GM19395 (cell line): ENCODE measurements at regions not wholly inside any gene's neighbourhood (a gene's known extent, or its start where the extent isn't known, plus 50 kb on each side); places are given as distances from the start of the nearest gene placed in this dataset.

ENCODE experiments used
- ATAC-seq: cut with Tn5 transposase; IDR thresholded peaks from one replicate; pipeline ENCODE4 v1.9.1; 2021; ENCODE audit warnings: mild to moderate bottlenecking, moderate library complexity; ENCODE audit not compliant: unreplicated experiment

DNA sequence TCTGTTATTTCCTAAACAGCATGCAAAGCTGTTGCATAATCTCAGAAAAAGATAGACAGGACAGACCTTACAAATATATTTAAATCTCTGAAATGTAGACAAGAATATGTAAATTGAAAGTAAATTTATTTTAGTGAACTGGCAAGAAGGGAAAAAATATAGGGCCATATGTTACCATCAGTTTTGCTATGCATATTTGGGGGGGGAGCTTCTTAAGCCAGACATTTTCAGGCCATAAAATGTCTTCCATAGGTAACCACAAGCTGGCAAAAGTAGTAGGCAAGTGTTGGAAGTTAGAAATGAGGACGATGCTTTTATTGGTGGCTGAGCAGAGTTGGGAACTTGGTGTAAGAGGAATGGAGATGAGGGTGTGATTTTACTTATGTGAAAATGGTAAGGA lies 272.0 kb upstream of the CXXC4 start:
- ATAC-seq: no peak

DNA sequence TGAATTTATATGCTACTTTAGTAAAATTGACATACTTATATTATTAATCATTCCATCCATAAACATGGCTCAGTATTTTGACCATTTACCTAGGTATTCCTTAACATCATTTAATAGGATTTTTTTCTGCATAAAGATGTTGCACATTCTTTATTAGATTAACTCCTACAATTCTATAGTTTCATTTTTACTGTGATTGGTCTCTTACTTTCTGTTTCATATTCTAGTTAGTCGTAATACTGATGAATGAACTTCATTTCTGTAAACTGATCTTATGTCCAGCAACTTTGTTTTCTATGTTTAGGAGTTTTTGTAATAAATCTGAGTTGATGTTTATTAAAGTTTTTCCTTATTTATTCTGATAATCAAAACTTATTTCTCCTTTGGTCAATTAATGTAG lies 278.2 kb upstream of the CXXC4 start:
- ATAC-seq: peak; percentile 83

DNA sequence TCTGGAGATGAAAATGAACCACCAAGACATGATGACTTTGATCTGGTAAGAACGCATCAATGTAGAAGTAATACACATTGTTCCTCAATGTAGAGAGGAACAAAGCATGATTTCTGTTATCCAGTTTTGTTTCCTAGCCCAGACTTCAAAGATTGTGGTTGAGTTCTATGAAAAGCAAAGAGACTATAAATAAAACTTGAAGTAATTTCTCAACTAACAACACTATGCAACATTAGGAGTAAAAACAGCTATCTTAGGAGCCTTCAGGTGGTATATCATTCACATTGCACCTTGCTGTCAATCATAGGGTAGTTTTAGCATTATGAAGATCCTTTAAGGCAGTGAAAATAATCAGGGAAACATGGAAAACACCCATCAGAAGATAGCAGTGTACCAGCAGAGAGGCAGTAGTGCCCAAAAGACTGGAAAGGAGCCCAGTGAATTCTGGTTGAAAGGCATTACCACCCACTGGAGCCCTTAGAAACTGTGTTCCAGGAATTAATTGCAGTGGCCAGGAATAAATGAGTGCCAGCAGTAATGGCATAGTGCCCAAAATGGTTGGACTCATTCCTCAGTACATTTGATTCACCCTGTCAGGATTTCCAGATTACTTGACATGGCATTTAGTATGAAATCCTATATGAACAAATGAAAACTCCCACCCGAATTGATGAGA lies 300.7 kb upstream of the CXXC4 start:
- ATAC-seq: peak; percentile 57

DNA sequence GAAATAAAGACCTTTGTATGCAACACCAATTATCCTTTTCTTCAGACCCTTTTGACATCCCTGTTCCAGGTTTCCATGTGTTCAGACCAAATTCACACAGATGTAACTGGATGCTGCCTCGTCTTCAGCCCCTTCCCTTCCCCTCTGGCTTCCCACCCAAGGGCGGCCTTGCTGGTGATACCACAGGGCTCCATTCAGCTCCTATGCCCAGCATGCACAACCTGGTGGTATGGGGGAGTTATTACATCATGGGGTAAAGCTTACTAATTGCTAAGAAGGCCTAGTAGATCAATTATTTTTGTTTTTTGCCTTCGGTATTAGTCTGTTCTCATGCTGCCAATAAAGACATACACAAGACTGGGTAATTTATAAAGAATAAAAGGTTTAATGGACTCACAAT lies 317.0 kb upstream of the CXXC4 start:
- ATAC-seq: no peak

DNA sequence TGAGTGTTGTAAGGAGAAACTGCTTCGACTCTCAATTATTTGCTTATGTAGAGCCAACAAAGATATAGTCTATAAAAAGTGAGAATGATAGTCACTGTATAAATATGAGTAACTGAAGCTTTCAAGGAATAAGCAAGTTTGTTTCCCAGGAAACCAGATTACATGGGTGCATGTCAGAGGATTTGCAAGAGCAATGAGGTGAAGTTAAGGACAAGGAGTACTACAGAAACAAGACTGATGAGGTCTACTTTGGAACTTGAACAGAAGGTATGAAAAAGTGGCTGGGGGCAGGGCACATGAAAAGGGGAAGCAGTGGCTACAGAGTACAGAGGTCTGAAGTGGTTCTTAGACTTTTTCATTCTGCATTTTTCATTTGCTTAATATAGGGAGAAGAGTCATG lies 321.0 kb upstream of the CXXC4 start:
- peak; percentile 75 for ATAC-seq

DNA sequence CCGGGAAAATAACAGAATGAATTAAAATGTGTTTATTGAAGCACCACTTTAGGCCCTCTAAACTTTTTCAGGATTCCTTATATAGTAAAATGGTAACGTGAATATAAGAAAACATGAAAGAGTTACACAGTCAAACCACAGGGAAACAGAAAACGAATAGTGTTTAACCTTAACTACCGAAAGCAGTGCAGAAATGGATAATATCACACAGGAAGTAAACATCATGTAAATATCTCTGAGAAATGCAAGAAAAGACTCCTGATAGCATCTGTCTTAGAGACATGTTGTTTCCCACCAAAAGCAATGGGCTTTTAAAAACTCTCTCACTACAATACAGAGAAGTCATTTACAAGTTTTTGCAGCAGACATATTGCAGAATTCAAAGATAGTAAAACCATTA lies 323.9 kb upstream of the CXXC4 start:
- peak; percentile 65 for ATAC-seq

DNA sequence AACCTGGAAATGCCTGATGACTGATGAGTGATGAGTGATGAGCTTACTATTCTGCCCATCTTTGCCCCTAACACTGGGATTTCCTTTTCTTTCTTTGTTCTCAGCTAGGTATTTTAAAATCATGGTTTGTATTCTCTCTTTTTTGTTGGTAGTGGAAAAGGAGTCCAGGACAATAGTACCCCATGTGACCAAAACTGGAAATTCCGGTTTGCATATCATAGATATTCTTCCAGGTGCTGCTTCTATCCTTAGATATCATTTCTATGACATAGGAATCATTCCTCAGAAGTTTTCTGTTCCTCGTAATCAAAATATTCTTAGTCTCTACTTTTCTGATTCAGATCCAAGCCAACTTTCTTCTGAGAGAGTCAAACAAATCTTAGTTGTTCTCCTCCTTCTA lies 320.5 kb upstream of the TET2 start:
- no peak for ATAC-seq

DNA sequence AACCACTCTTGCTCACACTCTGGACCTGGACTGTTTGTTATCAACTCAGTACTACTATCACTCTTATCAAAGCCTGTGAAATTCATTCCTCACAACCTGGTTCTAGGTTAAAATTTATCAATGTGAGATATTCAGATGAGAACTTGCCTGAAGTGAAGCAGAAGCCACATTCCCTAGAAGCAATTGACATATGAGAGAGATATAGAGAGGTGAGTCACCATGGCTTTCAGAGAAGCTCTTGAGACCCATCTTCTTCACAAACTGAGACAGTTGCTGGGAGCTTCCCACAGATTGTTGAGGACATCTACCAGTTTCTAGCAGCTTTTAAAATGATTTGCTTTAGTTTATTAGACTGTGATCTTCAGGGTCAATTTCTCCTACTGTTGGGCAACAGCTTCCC lies 316.9 kb upstream of the TET2 start:
- ATAC-seq: no peak

DNA sequence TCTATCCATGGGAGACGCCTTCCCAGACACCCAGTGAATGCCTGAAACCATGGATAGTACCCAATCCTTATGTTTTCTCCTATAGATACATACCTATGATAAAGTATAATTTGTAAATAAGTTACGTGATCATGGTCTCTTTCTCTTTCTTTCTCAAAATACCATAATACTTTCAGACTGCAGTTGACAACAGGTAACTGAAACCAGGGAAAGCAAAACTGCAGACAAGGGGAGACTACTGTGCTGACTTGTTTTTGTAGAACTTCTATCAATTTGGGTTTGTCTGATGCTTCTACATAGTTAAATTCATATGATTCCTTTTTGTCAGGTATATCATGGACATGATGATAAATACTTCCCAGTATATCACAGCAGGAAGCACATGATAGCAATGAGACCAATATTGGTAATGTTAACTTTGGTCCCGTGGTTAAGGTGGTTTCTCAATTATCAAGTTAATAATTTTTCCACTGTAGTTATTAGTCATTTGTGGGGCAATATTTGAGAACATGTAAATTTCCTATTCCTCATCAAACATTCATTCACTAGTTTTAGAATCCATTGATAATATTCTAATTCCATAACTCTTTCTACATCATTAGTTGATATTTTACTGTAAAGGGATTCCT lies 298.0 kb upstream of the TET2 start:
- ATAC-seq: peak; percentile 68

DNA sequence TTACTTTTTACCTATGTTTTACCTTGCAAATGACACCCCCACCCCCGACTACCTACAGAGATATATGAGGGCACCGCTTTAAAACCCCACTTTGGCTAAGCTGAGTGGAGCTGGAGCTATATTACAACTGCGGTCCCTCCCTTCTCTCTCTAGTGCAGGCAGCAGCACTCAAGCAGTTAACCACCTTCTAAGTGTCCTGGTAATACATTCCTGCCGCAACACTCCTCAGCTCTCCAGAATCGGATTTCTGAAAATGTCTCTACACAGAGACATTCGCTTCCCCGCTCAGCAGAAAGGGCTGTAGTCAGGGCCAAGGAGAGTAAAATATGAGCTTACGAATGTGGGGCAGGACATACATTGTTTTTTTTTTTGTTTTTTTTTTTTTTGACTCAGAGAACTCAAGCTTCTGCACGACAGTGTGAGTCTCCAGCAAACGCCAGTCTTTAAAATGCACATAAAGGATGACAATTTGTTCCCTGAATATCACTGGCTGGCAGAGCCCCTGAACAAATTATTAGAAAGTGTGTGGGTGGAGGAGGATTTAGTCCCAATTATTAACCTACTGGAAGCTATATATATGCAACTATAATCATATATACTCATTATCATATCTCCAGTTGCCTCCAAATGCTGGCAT lies 287.0 kb upstream of the TET2 start:
- no peak for ATAC-seq

DNA sequence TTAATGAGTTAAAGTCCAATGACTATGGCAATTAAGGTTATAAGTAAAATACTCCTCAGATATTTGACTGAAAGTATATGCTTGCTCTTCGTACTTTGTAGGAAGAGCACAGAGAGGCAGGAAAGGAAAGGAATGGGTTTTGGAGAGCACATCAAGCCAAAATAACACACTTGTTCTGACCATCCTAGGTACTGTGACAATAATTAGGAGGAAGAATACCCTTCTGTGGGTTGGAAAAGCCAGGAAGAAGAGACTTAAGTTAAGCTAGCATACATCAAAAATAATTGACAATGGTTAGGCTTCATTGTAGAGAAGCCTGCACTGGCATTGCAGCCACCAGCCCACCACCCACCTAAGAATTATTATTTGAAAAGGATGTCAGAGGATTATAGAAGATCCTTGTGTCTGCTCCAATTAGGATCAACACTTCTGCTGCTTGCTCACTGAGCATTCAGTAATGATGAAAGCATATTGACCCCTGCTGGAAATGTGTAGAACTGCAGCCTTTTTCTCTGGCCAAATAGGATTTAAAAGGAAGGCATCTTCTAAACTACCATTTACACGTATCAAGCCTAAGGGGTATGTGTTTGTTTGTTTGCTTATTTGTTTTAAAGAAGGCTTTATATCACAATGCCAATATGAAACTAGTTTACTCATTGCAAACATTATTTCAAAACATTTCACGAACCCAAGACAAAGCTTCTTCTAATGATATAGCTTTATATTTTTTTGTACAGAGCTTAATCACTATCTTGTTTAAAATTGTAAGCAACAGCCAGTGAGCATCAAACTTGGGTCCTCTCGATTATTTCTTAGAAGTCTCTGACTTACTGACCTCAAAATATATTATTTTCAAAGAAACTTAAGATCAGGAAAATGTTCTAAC lies 286.2 kb upstream of the TET2 start:
- ATAC-seq: peak; percentile 97

DNA sequence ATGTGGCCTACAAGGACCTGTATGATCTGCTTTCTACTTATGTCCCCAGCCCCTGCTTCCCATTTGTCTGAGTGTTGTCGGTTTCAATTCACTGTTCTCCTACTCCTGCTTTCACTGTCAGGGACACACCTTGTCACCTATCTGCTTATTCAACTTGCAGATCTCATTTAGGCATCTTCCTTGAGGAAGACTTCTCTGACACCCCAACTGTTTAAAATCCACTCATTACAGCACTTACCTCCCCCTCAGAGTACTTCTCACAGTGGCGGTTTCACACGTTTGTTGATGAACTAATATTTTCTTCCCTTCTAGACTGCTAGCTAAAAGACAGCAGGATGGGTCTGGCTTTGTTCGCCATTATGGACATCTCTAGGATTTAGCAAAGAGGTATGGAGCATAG lies 279.9 kb upstream of the TET2 start:
- no peak for ATAC-seq

DNA sequence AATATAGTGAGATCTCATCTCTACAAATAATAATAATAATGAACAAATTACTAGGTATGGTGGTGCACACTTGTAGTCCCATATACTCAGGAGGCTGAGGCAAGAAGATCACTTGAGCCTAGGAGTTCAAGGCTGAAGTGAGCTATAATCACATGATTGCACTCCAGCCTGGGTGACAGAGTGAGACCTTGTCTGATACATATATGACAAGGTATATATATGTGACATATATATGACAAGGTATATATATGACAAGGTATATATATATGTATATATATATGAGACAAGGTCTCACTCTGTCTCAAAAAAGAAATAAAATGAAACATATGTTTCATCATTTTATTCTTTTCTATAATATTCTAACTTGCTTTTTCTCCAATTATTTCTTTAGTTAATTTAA lies 278.1 kb upstream of the TET2 start:
- peak; percentile 35 for ATAC-seq

DNA sequence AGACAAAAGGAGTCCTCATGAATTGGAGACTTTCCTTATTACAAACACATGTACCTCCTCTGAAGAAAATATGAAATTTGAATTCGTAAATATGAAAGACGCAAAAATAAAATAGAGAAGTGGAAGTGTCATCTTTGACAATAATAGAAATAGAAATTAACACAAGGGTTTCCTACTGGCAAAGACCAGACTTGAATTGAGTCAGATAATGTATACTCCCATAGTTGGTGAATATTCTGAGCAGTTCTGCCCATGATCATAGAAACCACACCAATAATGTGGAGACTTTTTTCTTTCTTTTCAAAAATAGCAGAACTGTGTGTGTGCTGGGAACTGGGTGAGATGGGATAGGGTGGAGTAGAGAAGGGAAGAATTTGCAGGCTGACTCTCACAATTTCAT lies 277.7 kb upstream of the TET2 start:
- ATAC-seq: peak; percentile 97

DNA sequence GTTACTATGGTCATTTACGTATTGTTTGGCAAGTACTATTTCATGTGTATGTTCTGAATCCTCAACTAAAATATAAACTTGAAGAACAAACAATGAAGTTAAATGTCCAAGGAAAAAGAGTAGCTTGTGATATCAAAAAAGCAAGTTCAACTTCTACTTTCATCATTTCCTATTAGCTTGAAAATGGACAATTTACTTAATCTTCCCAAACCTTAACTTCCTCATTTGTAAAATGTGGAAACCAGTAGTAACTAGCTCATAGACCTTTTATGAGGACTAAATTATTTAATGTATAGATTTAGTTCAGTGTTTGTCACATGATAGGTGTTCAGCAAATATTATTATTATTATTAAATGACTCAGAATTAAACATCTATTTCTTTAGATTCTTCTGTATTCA lies 276.8 kb upstream of the TET2 start:
- no peak for ATAC-seq

DNA sequence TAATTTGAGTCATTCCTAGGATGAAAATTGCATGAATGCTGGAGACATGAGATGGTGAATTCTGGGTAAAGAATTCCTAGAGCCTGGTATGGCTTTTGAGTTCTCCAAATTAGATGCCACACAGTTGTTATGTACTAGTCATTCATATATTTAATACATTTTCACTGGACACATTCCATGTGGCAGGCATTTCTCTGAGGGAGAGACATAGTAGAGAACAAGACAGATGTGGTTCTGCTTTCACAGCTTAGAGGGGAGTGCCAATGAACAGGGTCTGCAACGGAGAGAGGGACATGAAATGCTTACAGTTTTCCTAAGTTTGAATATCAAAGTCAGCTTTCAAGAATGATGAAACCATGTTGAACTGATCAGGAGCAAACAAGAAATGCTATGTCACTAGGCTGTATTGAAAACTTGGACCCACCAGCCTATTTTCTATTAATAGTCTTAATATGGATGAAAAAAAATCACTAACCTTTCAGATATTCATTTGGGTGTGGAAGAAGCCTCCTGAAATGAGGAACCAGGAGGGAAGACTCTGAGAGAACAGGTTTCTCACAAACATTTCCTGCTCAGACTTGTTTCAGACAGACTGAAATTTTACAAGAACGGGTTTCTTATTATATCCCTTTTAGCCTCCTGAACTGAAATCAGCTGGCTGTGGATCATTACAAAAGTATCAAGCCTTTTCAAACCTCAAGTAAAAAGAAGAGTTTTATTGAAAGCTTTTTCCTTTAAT lies 276.0 kb upstream of the TET2 start:
- no peak for ATAC-seq

DNA sequence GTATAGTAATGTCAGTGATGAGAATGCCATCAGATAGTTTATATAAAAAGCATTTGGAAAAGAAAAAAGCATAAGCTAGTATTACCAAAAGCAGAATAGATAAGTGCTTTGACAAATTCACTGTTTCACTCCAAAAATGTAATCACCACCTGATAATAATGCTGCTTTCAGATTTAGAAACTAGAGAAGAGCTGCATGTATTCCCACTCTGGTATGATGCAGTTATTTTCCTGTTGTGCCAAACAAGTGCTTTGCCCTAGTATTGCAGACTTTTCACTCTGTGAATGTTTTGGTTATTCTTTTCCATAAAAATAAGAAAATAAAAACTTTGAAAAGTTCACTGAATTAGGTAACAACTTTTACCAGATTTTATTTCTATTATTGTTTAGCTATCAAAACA lies 267.7 kb upstream of the TET2 start:
- ATAC-seq: peak; percentile 28

DNA sequence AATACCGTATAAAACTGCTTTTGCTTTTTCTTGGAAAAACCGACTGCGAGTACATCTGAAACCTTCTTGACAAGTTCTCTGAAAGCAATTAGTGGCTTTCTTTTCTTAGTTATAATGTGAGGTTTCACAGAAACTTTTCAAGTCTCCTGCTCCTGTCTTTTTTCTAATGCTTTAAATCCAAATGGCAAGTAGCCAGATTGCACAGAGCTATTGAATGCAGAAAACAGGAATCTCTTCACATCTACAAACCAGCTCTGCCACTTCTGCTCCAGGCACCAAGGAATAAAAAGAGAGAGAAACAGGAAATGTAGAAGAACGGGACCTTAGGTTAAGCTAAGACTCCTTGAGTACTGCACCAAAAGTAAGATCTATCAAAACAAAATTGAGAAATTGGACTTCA lies 267.3 kb upstream of the TET2 start:
- peak; percentile 77 for ATAC-seq

DNA sequence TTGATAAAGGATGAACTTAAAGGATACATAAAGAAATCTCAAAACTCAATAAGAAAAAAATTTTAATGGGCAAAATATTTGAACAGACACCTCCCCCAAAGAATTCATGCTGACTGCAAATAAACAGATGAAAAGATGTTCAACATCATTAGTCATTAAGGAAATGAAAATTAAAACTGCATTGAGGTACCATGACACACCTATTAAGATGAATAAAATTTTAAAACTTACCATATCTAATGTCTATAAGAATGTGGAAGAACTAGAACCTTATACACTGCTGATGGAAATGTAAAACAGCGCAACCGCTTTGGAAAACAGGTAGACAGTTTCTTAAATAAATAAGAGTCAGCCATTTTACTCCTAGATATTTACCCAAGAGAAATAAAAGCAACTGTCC lies 266.8 kb upstream of the TET2 start:
- no peak for ATAC-seq

DNA sequence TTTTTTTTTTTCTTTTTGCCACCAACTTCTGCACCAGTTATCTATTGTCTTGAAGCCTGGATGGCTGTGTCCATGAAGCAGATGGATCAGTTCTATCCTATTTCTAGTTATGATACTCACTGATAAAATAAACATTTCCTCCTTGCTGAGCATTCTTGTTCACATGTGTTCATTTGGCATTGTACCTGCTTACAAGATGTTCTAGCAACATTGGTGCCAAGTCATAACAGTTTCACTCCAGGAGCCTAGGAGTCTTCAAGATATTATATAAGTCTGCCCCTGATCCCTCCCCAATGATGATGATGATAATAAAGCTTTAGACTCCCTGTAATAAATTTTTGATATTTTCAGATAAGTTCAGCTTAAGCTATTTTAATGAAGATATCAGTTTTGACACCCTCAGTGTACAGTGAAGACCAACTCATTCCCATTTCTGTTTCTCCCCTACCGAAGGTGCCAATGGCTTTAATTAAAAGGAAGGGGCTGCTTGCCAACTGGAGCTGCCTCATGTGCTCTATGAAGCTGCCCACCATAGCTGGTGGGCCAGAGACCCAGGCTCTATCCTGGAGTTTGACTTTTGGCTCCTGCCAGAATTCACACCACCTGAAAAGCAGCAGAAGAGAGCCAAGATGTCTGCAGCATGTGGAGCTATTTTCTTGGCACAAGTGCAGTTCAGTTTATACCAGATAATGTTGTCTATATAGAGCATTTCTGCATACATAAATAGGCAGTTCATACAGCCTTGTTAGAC lies 265.4 kb upstream of the TET2 start:
- ATAC-seq: no peak
